OCI-LY7 (cell line): ENCODE measurements at regions not wholly inside any gene's neighbourhood (a gene's known extent, or its start where the extent isn't known, plus 50 kb on each side); places are given as distances from the start of the nearest gene placed in this dataset.

Experiments used
- CTCF ChIP-seq: fragments of 200-600 bp; sonication (generic); conservative IDR thresholded peaks from 2 replicates; pipeline ENCODE4 v1.5.1; 2014; ENCODE audit warnings: mild to moderate bottlenecking, antibody characterized with exemption, low read length, moderate library complexity, mixed read lengths
- EZH2phosphoT487 ChIP-seq: fragments of 200-600 bp; sonication (generic); IDR thresholded peaks from 2 replicates; pipeline ENCODE4 v1.6.1; 2018; ENCODE audit warnings: low read depth, borderline replicate concordance, mild to moderate bottlenecking, mixed run types, antibody characterized with exemption, low read length, moderate library complexity, mixed read lengths

- no peak for TF ChIP-seq CTCF
- no peak for TF ChIP-seq EZH2phosphoT487
Observed at GRCh38 chr2:82013641-82014040, 1709.1 kb upstream of the LRRTM1 start.
